ENCODE measurements at regions not wholly inside any gene's neighbourhood (a gene's known extent, or its start where the extent isn't known, plus 50 kb on each side); places are given as distances from the start of the nearest gene placed in this dataset.

- intact Hi-C loops (cut with DNase I; ENCODE audit: low total_unique reads): loop anchor here (10.0 kb wide), 1 partner anchor 158 kb away; no protein-coding TSS in a partner anchor
- H3K36me3 ChIP-seq (ENCODE audit: low read depth, missing control alignments): no peaks in the 10 kb centered on the region
- no peak for DNase-seq
- H3K4me3 ChIP-seq: no peak overlapping the region
- TF ChIP-seq CTCF (IDR thresholded peaks at IDR 0.05): no peak
- no peak for TF ChIP-seq POLR2A (IDR thresholded peaks at IDR 0.05)
- H3K27me3 ChIP-seq: no peaks in the 10 kb centered on the region
- H3K9me3 ChIP-seq: no peaks in the 10 kb centered on the region
- H3K4me1 ChIP-seq: peaks cover 11% of the 10 kb centered on the region
- H3K27ac ChIP-seq: no peak overlapping the region
These were observed 233.7 kb upstream of the PHYHIPL start for GRCh38 chr10:58942724-58943123.

DNA sequence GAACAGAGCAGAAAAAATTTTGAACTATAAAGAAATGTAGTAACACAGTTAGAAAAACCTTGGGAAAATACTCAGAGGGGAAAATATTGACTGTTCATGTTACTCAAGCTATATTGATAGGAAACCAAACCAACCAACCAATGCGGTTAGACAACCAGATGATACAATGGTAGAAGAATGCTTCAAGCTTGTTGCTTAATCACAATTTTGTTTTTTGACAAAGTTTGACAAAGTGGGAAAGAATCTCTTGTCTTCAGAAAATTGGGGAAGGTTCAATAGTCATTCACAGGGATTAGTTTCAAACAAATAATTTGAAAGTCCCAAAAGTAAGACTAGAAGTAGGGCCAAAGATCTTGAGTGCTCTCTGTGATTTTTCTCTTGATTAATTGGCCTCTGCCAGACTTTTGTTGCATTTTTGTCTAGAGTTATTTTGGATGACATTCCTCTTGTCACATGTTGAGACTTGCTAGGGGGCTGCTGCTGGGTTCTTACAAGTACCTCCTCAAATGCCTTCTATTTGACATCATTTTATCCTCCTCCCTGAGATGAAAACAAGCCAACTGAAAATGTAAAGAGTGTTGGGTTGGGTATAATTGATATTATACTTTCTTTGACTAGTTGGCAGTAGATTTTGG is 233.1 kb upstream of the PHYHIPL start:
- H3K36me3 ChIP-seq (ENCODE audit: low read depth, missing control alignments): no peaks in the 10 kb centered on the region
- DNase-seq: no peak
- TF ChIP-seq CTCF (IDR thresholded peaks at IDR 0.05): no peak
- no peak for TF ChIP-seq POLR2A (IDR thresholded peaks at IDR 0.05)
- intact Hi-C loops (cut with DNase I; ENCODE audit: low total_unique reads): loop anchor here (10.0 kb wide), 1 partner anchor 159 kb away; no protein-coding TSS in a partner anchor
- H3K27me3 ChIP-seq: no peaks in the 10 kb centered on the region
- WGBS, 2 donors: 95 to 100% methylated on average over 1 of the region's 1 CpG
- peaks cover 11% of the 10 kb centered on the region for H3K4me1 ChIP-seq
- H3K9me3 ChIP-seq: no peaks in the 10 kb centered on the region
- no peak overlapping the region for H3K4me3 ChIP-seq
- H3K27ac ChIP-seq: no peak overlapping the region

GRCh38 chr10:58943960-58944359 is 232.5 kb upstream of the PHYHIPL start:
- no peak overlapping the region for H3K27ac ChIP-seq
- no peak for TF ChIP-seq POLR2A (IDR thresholded peaks at IDR 0.05)
- TF ChIP-seq CTCF (IDR thresholded peaks at IDR 0.05): no peak
- no peaks in the 10 kb centered on the region for H3K9me3 ChIP-seq
- H3K4me3 ChIP-seq: no peak overlapping the region
- intact Hi-C loops (cut with DNase I; ENCODE audit: low total_unique reads): loop anchor here (10.0 kb wide), 1 partner anchor 159 kb away; no protein-coding TSS in a partner anchor
- no peaks in the 10 kb centered on the region for H3K27me3 ChIP-seq
- no peaks in the 10 kb centered on the region for H3K36me3 ChIP-seq (ENCODE audit: low read depth, missing control alignments)
- DNase-seq: no peak
- peaks cover 11% of the 10 kb centered on the region for H3K4me1 ChIP-seq

DNA sequence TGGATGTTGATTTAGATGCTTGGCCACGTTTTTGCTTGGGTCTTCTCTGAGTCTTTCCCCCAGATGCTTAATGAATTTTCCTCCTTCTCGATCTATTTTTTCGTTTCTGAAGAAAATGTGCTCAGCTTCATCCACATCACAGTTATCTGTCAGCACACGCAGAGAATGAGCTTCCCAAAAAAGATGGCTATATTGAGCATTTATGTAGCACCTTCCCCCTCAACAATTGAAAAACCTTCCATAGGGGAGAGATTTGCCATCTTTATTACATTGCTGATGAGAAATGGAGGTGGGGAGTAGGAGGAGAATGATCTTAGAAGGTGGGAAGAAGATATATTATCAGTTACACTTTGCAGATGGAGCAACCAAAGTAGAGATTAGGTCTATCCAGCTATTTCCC is 228.1 kb upstream of the PHYHIPL start:
- DNase-seq: no peak
- peaks cover 11% of the 10 kb centered on the region for H3K4me1 ChIP-seq
- H3K4me3 ChIP-seq: no peak overlapping the region
- no peaks in the 10 kb centered on the region for H3K36me3 ChIP-seq (ENCODE audit: low read depth, missing control alignments)
- intact Hi-C loops (cut with DNase I; ENCODE audit: low total_unique reads): loop anchor here (10.0 kb wide), 1 partner anchor 164 kb away; no protein-coding TSS in a partner anchor
- no peaks in the 10 kb centered on the region for H3K9me3 ChIP-seq
- WGBS, 2 donors: 78 to 80% methylated on average over 4 of the region's 4 CpGs
- H3K27me3 ChIP-seq: no peaks in the 10 kb centered on the region
- TF ChIP-seq POLR2A (IDR thresholded peaks at IDR 0.05) (no peak), CTCF (IDR thresholded peaks at IDR 0.05) (no peak)
- no peak overlapping the region for H3K27ac ChIP-seq

GRCh38 chr10:58950618-58951017 is 225.8 kb upstream of the PHYHIPL start:
- Histone ChIP-seq H3K27ac (peak overlapping the region in 1 of 2 donors; percentile 37), H3K36me3 (ENCODE audit: low read depth, missing control alignments) (no peaks in the 10 kb centered on the region), H3K4me1 (no peaks in the 10 kb centered on the region), H3K9me3 (no peaks in the 10 kb centered on the region), H3K4me3 (no peak overlapping the region), H3K27me3 (no peaks in the 10 kb centered on the region)
- no peak for DNase-seq
- WGBS, 2 donors: 84 to 89% methylated on average over 1 of the region's 1 CpG
- intact Hi-C loops (cut with DNase I; ENCODE audit: low total_unique reads): no loop called here
- no peak for TF ChIP-seq CTCF (IDR thresholded peaks at IDR 0.05)
- TF ChIP-seq POLR2A (IDR thresholded peaks at IDR 0.05): no peak

Measured in testis (tissue), 2 donors.